Osteoblast (primary cell): ENCODE measurements at regions not wholly inside any gene's neighbourhood (a gene's known extent, or its start where the extent isn't known, plus 50 kb on each side); places are given as distances from the start of the nearest gene placed in this dataset.

Experiments
- DNase-seq: peaks from one replicate; pipeline ENCODE4 v3.0.0; 2011; ENCODE audit warnings: low spot score, mixed read lengths; ENCODE audit not compliant: insufficient read length; ENCODE audit errors: missing footprints
- H2AFZ ChIP-seq: 2 replicates; pipeline ENCODE4 v1.6.0; 2011; ENCODE audit warnings: mild to moderate bottlenecking, low read length
- H3K27ac ChIP-seq: 2 replicates; pipeline ENCODE4 v1.5.1; 2011; ENCODE audit warnings: mild to moderate bottlenecking, low read depth, low read length, moderate library complexity
- H3K27me3 ChIP-seq: 2 replicates; pipeline ENCODE4 v1.6.0; 2012; ENCODE audit warnings: mild to moderate bottlenecking, control low read depth, inconsistent platforms, low read length, moderate library complexity; ENCODE audit not compliant: insufficient read depth
- H3K36me3 ChIP-seq: 2 replicates; pipeline ENCODE4 v1.5.1; 2011; ENCODE audit warnings: mild to moderate bottlenecking, low read length, control low read depth, moderate library complexity; ENCODE audit not compliant: insufficient read depth
- H3K4me1 ChIP-seq: 2 replicates; pipeline ENCODE4 v1.5.1; 2011; ENCODE audit warnings: mild to moderate bottlenecking, low read length, control low read depth, moderate library complexity; ENCODE audit not compliant: insufficient read depth
- H3K4me2 ChIP-seq: 2 replicates; pipeline ENCODE4 v1.6.0; 2011; ENCODE audit warnings: mild to moderate bottlenecking, low read length; ENCODE audit not compliant: insufficient read depth
- H3K4me3 ChIP-seq: fragments of 200-600 bp; sonication (generic); 3 replicates; pipeline ENCODE4 v1.5.1; 2012; ENCODE audit warnings: mild to moderate bottlenecking, low read length, inconsistent platforms; ENCODE audit not compliant: insufficient read depth
- H3K79me2 ChIP-seq: 2 replicates; pipeline ENCODE4 v1.6.0; 2012; ENCODE audit warnings: mild to moderate bottlenecking, low read length, control low read depth, inconsistent platforms; ENCODE audit not compliant: insufficient read depth
- H3K9me3 ChIP-seq: 2 replicates; pipeline ENCODE4 v1.5.1; 2011; ENCODE audit warnings: low read depth, low read length, control low read depth
- H4K20me1 ChIP-seq: 2 replicates; pipeline ENCODE4 v1.6.0; 2012; ENCODE audit warnings: mild to moderate bottlenecking, low read length, control low read depth; ENCODE audit not compliant: insufficient read depth
- CTCF ChIP-seq: IDR thresholded peaks from 2 replicates; pipeline ENCODE4 v1.5.1; 2011; ENCODE audit warnings: mild to moderate bottlenecking, low read depth, low read length, moderate library complexity; ENCODE audit errors: extremely low read depth

GRCh38 chr7:106485919-106486318 lies 175.0 kb downstream of the CCDC71L start:
- DNase-seq: no peak
- Histone ChIP-seq H3K9me3 (no peaks in the 10 kb centered on the region), H3K4me3 (no peak overlapping the region), H2AFZ (no peak overlapping the region), H3K4me1 (peaks cover 24% of the 10 kb centered on the region), H4K20me1 (no peaks in the 10 kb centered on the region), H3K27ac (peak overlapping the region; percentile 40), H3K79me2 (no peaks in the 10 kb centered on the region), H3K36me3 (no peaks in the 10 kb centered on the region), H3K27me3 (peaks cover 7% of the 10 kb centered on the region), H3K4me2 (no peak overlapping the region)
- TF ChIP-seq CTCF: no peak

GRCh38 chr7:106485031-106485551 lies 175.9 kb downstream of the CCDC71L start:
- Histone ChIP-seq H3K9me3 (no peaks in the 10 kb centered on the region), H3K36me3 (no peaks in the 10 kb centered on the region), H2AFZ (no peak overlapping the region), H3K27ac (peak overlapping the region; percentile 40), H3K79me2 (no peaks in the 10 kb centered on the region), H3K4me1 (peaks cover 24% of the 10 kb centered on the region), H4K20me1 (no peaks in the 10 kb centered on the region), H3K4me3 (no peak overlapping the region), H3K4me2 (peak overlapping the region; percentile 37), H3K27me3 (peaks cover 7% of the 10 kb centered on the region)
- no peak for TF ChIP-seq CTCF
- DNase-seq: peak; percentile 59

GRCh38 chr7:106484562-106484961 lies 176.4 kb downstream of the CCDC71L start:
- Histone ChIP-seq H3K27me3 (peaks cover 7% of the 10 kb centered on the region), H3K79me2 (no peaks in the 10 kb centered on the region), H3K4me2 (no peak overlapping the region), H3K27ac (peak overlapping the region; percentile 30), H3K9me3 (no peaks in the 10 kb centered on the region), H2AFZ (no peak overlapping the region), H3K36me3 (no peaks in the 10 kb centered on the region), H4K20me1 (no peaks in the 10 kb centered on the region), H3K4me1 (peaks cover 24% of the 10 kb centered on the region), H3K4me3 (no peak overlapping the region)
- DNase-seq: no peak
- no peak for TF ChIP-seq CTCF

GRCh38 chr7:106482091-106482490 lies 178.9 kb downstream of the CCDC71L start:
- no peaks in the 10 kb centered on the region for H4K20me1 ChIP-seq
- H3K79me2 ChIP-seq: no peaks in the 10 kb centered on the region
- DNase-seq: no peak
- H3K27ac ChIP-seq: no peak overlapping the region
- no peak overlapping the region for H3K4me3 ChIP-seq
- no peak overlapping the region for H2AFZ ChIP-seq
- peaks cover 7% of the 10 kb centered on the region for H3K27me3 ChIP-seq
- no peaks in the 10 kb centered on the region for H3K36me3 ChIP-seq
- H3K9me3 ChIP-seq: no peaks in the 10 kb centered on the region
- no peak overlapping the region for H3K4me2 ChIP-seq
- TF ChIP-seq CTCF: no peak
- H3K4me1 ChIP-seq: peaks cover 24% of the 10 kb centered on the region
